Astrocyte of the cerebellum (primary cell): ENCODE measurements at regions not wholly inside any gene's neighbourhood (a gene's known extent, or its start where the extent isn't known, plus 50 kb on each side); places are given as distances from the start of the nearest gene placed in this dataset.

Source experiments
- DNase-seq: peaks from one replicate; pipeline ENCODE4 v3.0.0-alpha.2; 2011; ENCODE audit warnings: low read depth
- H3K4me3 ChIP-seq: 2 replicates; pipeline ENCODE4 v1.5.1; 2011; ENCODE audit warnings: mild to moderate bottlenecking, low read depth, low read length, moderate library complexity
- in situ Hi-C: cut with HindIII; loops from 2 replicates; pipeline ENCODE4 v1.10.0; 2017; ENCODE audit warnings: low sequenced_read_pairs
- TF ChIP-seq, protein P1 (sequence below): IDR thresholded peaks from 2 replicates; pipeline ENCODE4 v1.5.1; 2012; ENCODE audit warnings: low read length, low read depth, moderate library complexity, mild to moderate bottlenecking; ENCODE audit errors: missing control alignments

DNA sequence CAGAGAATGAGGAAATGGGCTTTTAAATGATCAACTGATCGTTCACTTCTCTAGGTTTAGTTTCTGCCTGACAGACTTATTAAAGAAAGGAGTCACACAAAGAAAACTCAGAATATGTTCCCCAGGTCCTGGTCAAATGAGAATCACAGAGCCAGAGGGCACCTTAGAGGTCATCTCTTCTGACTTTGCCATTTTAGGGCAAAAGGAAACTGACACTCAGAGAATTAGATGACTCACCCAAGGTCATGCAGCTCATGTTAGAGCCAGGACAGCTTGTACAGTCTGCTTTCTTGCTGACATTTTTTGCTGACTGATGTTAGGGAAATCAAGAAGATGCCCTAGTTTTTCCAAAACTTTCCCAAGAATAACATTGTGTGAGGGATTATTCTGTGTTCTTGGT lies 312.7 kb upstream of the SP8 start:
- DNase-seq = no peak
- in situ Hi-C loops = no loop called here
- TF ChIP-seq, protein P1, sequence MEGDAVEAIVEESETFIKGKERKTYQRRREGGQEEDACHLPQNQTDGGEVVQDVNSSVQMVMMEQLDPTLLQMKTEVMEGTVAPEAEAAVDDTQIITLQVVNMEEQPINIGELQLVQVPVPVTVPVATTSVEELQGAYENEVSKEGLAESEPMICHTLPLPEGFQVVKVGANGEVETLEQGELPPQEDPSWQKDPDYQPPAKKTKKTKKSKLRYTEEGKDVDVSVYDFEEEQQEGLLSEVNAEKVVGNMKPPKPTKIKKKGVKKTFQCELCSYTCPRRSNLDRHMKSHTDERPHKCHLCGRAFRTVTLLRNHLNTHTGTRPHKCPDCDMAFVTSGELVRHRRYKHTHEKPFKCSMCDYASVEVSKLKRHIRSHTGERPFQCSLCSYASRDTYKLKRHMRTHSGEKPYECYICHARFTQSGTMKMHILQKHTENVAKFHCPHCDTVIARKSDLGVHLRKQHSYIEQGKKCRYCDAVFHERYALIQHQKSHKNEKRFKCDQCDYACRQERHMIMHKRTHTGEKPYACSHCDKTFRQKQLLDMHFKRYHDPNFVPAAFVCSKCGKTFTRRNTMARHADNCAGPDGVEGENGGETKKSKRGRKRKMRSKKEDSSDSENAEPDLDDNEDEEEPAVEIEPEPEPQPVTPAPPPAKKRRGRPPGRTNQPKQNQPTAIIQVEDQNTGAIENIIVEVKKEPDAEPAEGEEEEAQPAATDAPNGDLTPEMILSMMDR = no peak
- no peak overlapping the region for H3K4me3 ChIP-seq

DNA sequence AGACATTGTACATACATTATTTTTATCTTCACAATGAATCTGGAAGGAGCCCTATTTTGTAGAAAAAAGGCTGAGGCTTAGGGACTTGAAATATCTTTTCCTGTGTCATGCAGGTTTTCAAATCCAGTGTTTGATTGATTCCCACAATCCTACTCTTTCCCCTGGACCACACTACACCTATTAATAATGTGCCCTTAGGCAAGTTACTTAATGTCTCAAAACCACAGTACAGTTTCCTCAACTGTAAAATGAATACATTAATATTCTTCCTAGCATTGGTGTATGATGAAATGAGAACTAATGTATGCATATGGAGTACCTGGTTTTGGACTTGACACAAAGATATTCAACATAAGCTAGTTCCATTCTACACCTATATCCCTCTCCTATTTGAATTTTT lies 313.3 kb upstream of the SP8 start:
- H3K4me3 ChIP-seq = no peak overlapping the region
- in situ Hi-C loops = no loop called here
- TF ChIP-seq, protein P1 = no peak
- no peak for DNase-seq

DNA sequence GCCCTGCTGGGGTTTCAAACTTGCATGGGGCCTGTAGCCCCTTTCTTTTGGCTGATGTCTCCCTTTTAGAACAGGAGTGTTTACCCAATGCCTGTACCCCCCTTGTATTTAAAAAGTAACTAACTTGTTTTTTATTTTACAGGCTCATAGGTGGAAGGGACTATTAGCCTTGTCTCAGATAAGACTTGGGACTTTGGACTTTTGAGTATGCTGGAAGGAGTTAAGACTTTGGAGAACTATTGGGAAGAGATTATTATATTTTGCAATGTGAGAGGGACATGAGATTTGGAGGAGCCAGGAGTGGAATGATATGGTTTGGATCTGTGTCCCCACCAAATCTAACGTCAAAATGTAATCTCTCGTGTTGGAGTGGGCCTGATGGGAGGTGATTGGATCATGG lies 314.9 kb upstream of the SP8 start:
- no peak for DNase-seq
- no peak overlapping the region for H3K4me3 ChIP-seq
- TF ChIP-seq, protein P1 = no peak
- in situ Hi-C loops = no loop called here

DNA sequence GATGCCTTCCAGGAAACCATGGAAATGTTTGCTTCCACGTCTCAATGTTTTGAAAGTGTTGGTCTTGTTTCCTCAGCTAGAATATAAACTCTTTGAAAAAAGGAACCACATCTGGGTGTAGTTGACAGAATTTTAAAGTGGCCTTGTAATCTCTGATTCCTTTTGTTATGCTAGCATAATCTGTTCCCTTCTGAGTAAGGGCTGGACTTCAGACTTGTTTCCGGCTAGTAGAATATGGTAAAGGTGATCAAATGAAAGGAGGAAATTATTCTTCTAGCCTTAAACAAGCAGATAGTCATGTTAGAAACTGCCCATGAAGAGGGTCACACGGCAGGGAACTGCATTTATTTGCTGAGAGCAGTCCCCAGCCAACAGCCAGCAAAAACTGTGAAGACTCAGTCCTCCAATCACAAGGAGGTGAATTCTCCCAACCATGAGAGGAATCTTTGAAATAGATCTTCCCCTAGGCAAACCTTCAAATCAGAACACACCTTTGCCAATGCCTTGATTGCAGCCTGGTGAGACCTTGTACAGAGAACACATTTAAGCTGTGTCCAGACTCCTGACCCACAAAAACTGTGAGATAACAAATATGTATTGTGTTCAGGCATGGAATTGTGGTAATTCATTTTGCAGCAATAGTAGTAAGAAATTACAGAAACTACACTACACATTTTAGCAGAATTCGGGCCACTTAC lies 316.9 kb upstream of the SP8 start:
- DNase-seq = no peak
- no peak overlapping the region for H3K4me3 ChIP-seq
- TF ChIP-seq, protein P1 = no peak
- in situ Hi-C loops = no loop called here

DNA sequence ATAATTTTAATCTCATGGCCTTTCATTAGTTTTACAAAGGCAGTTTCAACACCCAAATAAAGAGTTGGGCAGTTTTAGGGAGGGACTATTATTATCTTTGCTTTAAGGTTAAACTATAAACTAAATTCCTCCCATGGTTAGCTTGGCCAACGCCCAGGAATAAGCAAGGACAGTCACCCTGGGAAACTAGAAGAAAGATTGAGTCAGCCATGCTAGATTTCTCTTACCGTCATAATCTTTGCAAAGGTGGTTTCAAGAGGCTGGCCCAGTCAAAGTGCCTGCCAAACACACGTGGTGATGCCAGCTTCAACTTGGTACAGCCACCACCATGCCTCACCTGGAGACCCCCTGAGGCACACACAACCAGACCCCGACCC lies 317.4 kb upstream of the SP8 start:
- in situ Hi-C loops = no loop called here
- TF ChIP-seq, protein P1 = no peak
- H3K4me3 ChIP-seq = no peak overlapping the region
- no peak for DNase-seq

DNA sequence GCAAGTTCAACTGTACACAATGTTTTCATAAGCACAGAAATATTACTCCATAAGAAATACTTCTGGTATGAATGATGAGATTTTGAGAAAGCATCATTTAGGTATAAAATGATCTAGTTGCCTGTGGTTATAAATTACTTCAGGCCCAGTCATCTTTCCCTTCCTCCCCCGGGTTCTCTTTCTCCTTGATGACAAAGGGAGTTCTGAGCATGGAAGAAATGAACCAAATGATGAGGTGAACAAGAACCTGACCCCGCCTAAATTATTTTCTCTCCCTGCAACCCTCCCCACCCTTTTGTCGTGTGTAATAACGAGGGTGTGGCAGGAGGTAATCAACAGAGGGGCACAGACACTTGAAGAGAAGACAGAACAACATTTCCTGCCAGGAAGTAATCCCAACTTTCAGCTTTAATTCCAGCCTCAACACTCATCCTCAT lies 319.6 kb upstream of the SP8 start:
- TF ChIP-seq, protein P1 = no peak
- in situ Hi-C loops = no loop called here
- H3K4me3 ChIP-seq = no peak overlapping the region
- no peak for DNase-seq
